Neural crest cell (in vitro differentiated cells): ENCODE measurements at regions not wholly inside any gene's neighbourhood (a gene's known extent, or its start where the extent isn't known, plus 50 kb on each side); places are given as distances from the start of the nearest gene placed in this dataset.

Experiments
- DNase-seq: peaks from one replicate; pipeline ENCODE4 v3.0.0; 2021; ENCODE audit warnings: low read depth, mixed read lengths, low spot score
- H3K27ac Mint-ChIP-seq: one replicate; pipeline ENCODE4 v1.8.0; 2021; ENCODE audit warnings: mild to moderate bottlenecking, mixed read lengths; ENCODE audit not compliant: unreplicated experiment
- H3K27me3 Mint-ChIP-seq: 2 replicates; pipeline ENCODE4 v1.8.0; 2021; ENCODE audit warnings: low read depth, mild to moderate bottlenecking, mixed read lengths
- H3K36me3 Mint-ChIP-seq: 2 replicates; pipeline ENCODE4 v1.8.0; 2021; ENCODE audit warnings: low read depth, mild to moderate bottlenecking, mixed read lengths
- H3K4me1 Mint-ChIP-seq: 2 replicates; pipeline ENCODE4 v1.8.0; 2021; ENCODE audit warnings: mixed read lengths
- H3K4me3 Mint-ChIP-seq: one replicate; pipeline ENCODE4 v1.8.0; 2021; ENCODE audit warnings: mild to moderate bottlenecking, mixed read lengths
- H3K9me3 Mint-ChIP-seq: 2 replicates; pipeline ENCODE4 v1.8.0; 2021; ENCODE audit warnings: mixed read lengths
- CTCF ChIP-seq: fragments of 200-600 bp; sonication (generic); conservative IDR thresholded peaks from 2 replicates; pipeline ENCODE4 v1.5.0; 2021; ENCODE audit warnings: antibody characterized with exemption, mild to moderate bottlenecking

- Mint-ChIP-seq H3K4me3 (no peak overlapping the region), H3K36me3 (peaks cover 31% of the 10 kb centered on the region), H3K4me1 (no peaks in the 10 kb centered on the region), H3K9me3 (peaks cover 35% of the 10 kb centered on the region), H3K27ac (no peak overlapping the region), H3K27me3 (no peaks in the 10 kb centered on the region)
- no peak for TF ChIP-seq CTCF
- no peak for DNase-seq
Observed at GRCh38 chr5:56625541-56625940, 189.8 kb upstream of the MAP3K1 start.

GRCh38 chr5:56624751-56625150 is 190.6 kb upstream of the MAP3K1 start:
- Mint-ChIP-seq H3K4me3 (no peak overlapping the region), H3K27me3 (no peaks in the 10 kb centered on the region), H3K9me3 (peaks cover 29% of the 10 kb centered on the region), H3K27ac (no peak overlapping the region), H3K36me3 (peaks cover 25% of the 10 kb centered on the region), H3K4me1 (no peaks in the 10 kb centered on the region)
- no peak for DNase-seq
- no peak for TF ChIP-seq CTCF

GRCh38 chr5:56622141-56622540 is 193.2 kb upstream of the MAP3K1 start:
- Mint-ChIP-seq H3K36me3 (peaks cover 22% of the 10 kb centered on the region), H3K27me3 (no peaks in the 10 kb centered on the region), H3K9me3 (peaks cover 29% of the 10 kb centered on the region), H3K4me3 (no peak overlapping the region), H3K27ac (no peak overlapping the region), H3K4me1 (no peaks in the 10 kb centered on the region)
- no peak for DNase-seq
- no peak for TF ChIP-seq CTCF

DNA sequence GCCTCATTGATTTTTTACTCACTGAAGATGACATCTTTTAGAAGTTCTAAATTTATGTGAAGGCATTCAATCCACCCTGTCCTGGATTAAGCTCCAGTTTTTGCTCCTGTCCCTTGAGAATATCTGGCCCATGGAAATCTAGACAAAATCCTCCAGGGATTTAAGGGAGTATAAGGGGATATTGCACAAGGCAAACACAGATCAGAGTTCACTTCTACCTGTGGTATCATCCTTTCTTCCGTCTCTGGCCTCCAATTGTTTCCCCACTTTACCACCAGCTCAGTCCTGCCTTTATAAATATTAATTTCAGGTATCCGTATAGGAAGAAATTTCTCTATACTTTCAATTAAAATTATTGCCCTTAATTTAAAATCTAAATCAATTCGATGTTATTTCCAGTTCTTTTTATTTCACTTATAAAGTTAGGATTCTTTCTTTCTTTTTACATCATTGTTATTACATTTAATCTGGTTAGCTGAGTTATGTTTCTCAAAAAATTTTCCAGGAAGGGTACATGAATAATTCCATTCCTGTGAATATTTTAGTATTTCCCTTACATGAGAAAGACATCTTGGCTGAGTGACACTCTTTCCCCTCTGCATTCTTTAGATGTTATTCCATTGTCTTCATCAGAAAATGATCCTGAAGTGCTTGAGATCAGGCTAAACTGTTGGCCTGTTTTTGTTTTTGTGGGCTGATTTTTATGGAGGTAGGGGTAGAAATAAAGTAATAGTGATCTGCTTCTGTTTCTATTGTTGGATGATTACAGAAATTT is 194.3 kb upstream of the MAP3K1 start:
- Mint-ChIP-seq H3K4me3 (no peak overlapping the region), H3K27ac (no peak overlapping the region), H3K4me1 (peaks cover 4% of the 10 kb centered on the region), H3K9me3 (peaks cover 20% of the 10 kb centered on the region), H3K36me3 (peaks cover 19% of the 10 kb centered on the region), H3K27me3 (no peaks in the 10 kb centered on the region)
- TF ChIP-seq CTCF: no peak
- no peak for DNase-seq

- no peak for DNase-seq
- H3K36me3 Mint-ChIP-seq: peaks cover 17% of the 10 kb centered on the region
- H3K4me1 Mint-ChIP-seq: peaks cover 10% of the 10 kb centered on the region
- H3K27ac Mint-ChIP-seq: no peak overlapping the region
- no peaks in the 10 kb centered on the region for H3K27me3 Mint-ChIP-seq
- H3K9me3 Mint-ChIP-seq: peaks cover 17% of the 10 kb centered on the region
- H3K4me3 Mint-ChIP-seq: no peak overlapping the region
- TF ChIP-seq CTCF: no peak
Observed at GRCh38 chr5:56617998-56618397, 197.4 kb upstream of the MAP3K1 start.
